ENCODE measurements at regions not wholly inside any gene's neighbourhood (a gene's known extent, or its start where the extent isn't known, plus 50 kb on each side); places are given as distances from the start of the nearest gene placed in this dataset.
A peak's percentile ranks its signal among the peaks of the same experiment; 100 is the strongest.
"Not testable (repeated sequence)": the region's sequence is repeated elsewhere in the genome, so short reads cannot be mapped to it uniquely, and the experiment has no call there.

DNA sequence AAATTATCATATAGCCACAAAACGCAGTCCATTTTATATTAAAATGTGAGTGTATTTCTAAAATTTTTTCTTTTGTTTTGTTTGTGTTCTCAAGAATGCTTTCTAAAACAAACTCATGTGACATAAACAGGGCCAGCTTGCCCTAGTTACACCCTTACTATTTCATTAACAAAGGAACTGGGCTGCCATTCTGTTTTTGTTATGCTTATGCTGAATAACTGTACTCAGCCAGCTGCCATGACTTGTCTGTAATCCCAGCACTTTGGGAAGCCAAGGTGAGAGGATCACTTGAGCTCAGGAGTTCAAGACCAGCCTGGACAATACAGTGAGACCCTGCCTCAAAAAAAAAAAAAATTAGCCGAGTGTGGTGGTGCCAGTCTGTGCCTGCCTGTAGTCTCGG is 66.0 kb upstream of the TMED7 start:
- DNase-seq (ENCODE audit: low read depth in 2 of 2) = not testable (repeated sequence)

DNA sequence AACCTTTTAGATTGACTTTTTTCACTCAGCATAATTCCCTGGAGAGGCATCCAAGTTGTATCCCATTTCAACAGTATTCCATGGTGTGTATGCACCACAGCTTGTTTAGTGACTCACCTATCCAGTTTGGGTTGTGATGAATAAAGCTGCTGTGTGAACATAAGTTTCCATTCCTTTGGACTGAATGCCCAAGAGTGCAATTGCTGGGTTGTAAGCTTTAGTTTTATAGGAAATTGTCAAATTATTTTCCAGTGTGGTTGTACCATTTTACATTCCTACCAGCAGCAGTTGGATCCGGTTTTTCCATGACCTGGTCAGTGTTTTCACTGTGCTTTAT is 60.9 kb upstream of the TMED7 start:
- DNase-seq (ENCODE audit: low read depth in 2 of 2) = peak in 1 of 2 donors; percentile 11

DNA sequence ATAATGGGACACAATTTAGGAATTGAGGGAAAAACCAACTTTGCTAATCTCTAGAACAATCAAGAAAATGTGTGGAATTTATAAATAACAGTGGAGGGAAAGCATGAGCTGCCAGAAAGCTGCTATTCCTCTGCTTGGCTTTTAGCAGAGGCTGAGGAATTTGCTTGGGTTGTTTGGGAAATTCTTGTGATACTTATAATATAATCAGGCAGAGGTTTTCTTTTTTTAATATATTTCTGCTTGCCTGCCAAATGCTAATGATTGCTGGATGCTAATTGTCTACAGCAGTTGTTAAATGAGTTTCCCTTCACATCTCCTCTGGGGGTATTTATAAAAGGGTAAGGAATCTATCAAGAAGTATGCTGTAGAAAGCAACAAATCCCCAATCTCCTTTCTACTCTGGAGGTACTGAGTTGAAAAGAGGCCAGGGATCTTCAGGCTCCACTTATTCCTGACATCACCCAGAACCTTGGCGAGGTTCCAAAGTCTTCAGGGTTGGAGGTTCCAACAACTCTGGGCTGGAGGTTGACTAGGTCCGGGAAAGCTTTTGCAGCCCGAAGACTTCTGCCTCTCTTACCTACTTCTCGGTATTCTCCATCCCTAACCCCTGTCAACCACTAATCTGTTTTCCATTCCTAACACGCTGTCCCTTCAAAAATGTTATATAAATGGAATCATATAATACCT is 60.4 kb upstream of the TMED7 start:
- DNase-seq (ENCODE audit: low read depth in 2 of 2) = no peak

DNA sequence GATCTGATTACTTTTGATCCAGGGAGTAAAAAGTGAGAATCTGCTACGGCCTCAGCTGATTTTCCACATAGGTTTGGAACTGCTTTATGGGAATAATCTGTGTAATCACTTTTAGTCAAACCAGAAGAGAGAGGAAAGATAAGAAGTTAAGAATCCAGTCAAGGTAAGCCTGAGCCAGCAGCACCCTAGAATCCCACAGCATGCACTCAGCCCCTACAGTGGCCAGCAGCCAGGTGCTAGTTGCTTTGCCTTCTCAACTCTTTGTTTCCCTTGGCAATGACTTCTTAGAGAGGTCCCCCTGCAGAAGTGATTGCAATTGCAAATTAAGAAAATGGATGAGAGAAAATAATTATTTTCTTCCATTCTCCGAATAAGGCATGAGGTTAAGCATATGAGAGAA is 59.7 kb upstream of the TMED7 start:
- DNase-seq (ENCODE audit: low read depth in 2 of 2) = no peak

DNA sequence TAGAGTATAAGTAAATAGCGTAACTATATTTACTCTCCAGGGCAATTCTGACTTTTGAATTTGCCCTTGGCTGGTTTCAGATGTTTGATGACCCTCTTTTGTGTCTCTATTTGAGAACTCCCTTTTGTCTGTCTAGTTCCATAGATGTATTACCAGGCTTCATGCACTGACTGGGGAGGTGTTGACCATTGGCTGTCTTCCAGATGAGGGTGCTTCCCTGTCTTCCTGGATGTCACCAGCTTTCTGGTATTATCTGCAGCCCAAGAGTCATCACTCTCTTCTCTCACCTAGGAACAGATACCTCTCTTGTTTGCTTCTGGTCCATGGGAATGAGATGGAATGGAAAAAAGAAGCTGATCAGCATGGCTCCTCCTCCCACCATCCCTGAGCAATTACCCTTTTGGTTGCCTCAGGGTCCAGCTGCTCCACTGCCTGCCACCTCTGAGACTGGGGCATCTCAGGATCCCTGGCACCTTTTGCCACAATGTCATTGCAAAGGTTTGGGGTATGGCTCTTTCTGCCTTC is 58.7 kb upstream of the TMED7 start:
- no peak for DNase-seq (ENCODE audit: low read depth in 2 of 2)

DNA sequence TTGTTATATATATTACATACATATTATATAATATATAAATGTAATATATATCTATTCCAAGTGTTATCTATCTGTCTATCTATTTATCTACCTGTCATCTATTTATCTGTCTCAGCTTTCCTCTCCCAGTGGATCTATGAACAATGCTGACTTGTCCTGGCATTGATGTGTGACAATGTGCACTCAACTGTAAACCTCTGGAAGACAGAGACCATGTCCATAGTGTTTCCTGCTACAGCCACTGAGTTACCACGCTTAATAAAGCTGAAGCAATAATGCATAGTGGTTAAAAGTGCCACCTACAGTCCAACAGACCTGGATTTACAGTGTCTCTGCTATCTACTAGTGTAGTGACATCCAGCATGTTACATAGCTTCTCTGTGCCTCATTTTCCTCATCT is 57.2 kb upstream of the TMED7 start:
- DNase-seq (ENCODE audit: low read depth in 2 of 2) = no peak
